ENCODE measurements at regions not wholly inside any gene's neighbourhood (a gene's known extent, or its start where the extent isn't known, plus 50 kb on each side); places are given as distances from the start of the nearest gene placed in this dataset.
"Not testable (repeated sequence)": the region's sequence is repeated elsewhere in the genome, so short reads cannot be mapped to it uniquely, and the experiment has no call there.

DNA sequence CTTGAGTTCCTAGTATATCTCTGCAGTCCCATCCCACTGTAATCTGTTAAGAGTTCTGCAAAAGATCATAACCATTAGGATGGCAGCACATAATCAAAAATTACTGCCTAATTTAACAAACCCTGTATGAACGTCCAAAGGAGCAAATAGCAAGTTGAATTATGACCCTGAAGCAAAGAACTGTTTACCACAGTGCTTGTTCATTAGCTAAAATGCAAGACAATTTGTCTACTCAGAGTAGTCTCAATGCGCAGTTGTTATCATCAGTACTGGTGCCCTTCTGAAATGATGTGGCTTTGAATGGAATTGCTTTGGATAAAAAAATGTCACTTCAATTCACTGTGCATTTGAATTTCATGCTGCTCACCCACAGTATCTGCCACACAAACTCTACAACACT is 817.0 kb downstream of the SORCS1 start:
- Histone ChIP-seq H3K4me3 (no peak overlapping the region), H3K9me3 (ENCODE audit: control insufficient read depth in 4 of 4, insufficient read depth in 3 of 4, low read length in 3 of 4) (no peaks in the 10 kb centered on the region), H3K36me3 (ENCODE audit: control insufficient read depth in 4 of 4, insufficient read depth in 4 of 4, low read length in 4 of 4) (no peaks in the 10 kb centered on the region), H3K9ac (ENCODE audit: insufficient read depth in 1 of 2, low read length in 2 of 2) (no peak overlapping the region), H3K4me1 (ENCODE audit: control insufficient read depth in 5 of 5, insufficient read depth in 5 of 5, low read length in 5 of 5) (no peaks in the 10 kb centered on the region), H3K27ac (ENCODE audit: low read depth in 1 of 2, low read length in 1 of 2) (no peak overlapping the region), H3K27me3 (ENCODE audit: control insufficient read depth in 3 of 3, insufficient read depth in 3 of 3, low read length in 2 of 3) (no peaks in the 10 kb centered on the region)
- 55 to 75% methylated on average over 2 of the region's 2 CpGs for WGBS, 2 donors
- ATAC-seq (ENCODE audit: insufficient read depth, low FRiP score) (no peak), DNase-seq (no peak)
- TF ChIP-seq CTCF (IDR thresholded peaks at IDR 0.05; ENCODE audit: control extremely low read depth, extremely low read depth), result no peak

GRCh38 chr10:106343539-106343938 is 821.0 kb downstream of the SORCS1 start:
- WGBS, 2 donors, result 65 to 77% methylated on average over 10 of the region's 10 CpGs
- not testable (repeated sequence) for DNase-seq; H3K27ac ChIP-seq (ENCODE audit: low read depth in 1 of 2, low read length in 1 of 2); H3K9me3 ChIP-seq (ENCODE audit: control insufficient read depth in 4 of 4, insufficient read depth in 3 of 4, low read length in 3 of 4); H3K4me1 ChIP-seq (ENCODE audit: control insufficient read depth in 5 of 5, insufficient read depth in 5 of 5, low read length in 5 of 5); H3K9ac ChIP-seq (ENCODE audit: insufficient read depth in 1 of 2, low read length in 2 of 2); H3K27me3 ChIP-seq (ENCODE audit: control insufficient read depth in 3 of 3, insufficient read depth in 3 of 3, low read length in 2 of 3); ATAC-seq (ENCODE audit: insufficient read depth, low FRiP score); H3K36me3 ChIP-seq (ENCODE audit: control insufficient read depth in 4 of 4, insufficient read depth in 4 of 4, low read length in 4 of 4); H3K4me3 ChIP-seq

- H3K4me1 ChIP-seq (ENCODE audit: control insufficient read depth in 5 of 5, insufficient read depth in 5 of 5, low read length in 5 of 5), result no peaks in the 10 kb centered on the region
- DNase-seq, result peak in 2 of 3 donors; percentile 11 to 67
Measured at GRCh38 chr10:106341356-106341755, 823.1 kb downstream of the SORCS1 start.

DNA sequence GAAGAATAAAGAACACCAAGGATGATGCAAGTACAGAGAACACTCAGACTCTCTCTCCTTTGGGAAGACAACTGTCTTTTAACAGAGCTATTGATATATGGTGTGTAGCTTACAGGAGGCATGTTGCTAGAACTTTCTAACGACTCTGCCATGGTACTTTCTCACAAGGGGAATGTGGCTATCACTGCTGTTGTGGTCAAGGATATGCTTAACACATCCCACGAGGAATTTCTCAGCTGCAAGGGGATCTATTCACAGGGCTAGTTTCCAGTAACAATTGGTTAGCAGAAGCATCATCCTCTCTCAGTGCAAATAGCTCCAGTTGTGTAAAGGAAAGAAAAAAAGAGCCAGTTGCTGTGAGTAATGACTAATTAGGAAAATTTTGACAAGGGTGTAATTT is 826.0 kb downstream of the SORCS1 start:
- ATAC-seq (ENCODE audit: insufficient read depth, low FRiP score) (no peak), DNase-seq (no peak)
- TF ChIP-seq CTCF (IDR thresholded peaks at IDR 0.05; ENCODE audit: control extremely low read depth, extremely low read depth), result no peak
- no peak overlapping the region for H3K9ac ChIP-seq (ENCODE audit: insufficient read depth in 1 of 2, low read length in 2 of 2)
- H3K9me3 ChIP-seq (ENCODE audit: control insufficient read depth in 4 of 4, insufficient read depth in 3 of 4, low read length in 3 of 4), result no peaks in the 10 kb centered on the region
- WGBS, 2 donors, result 23 to 51% methylated on average over 2 of the region's 2 CpGs
- H3K36me3 ChIP-seq (ENCODE audit: control insufficient read depth in 4 of 4, insufficient read depth in 4 of 4, low read length in 4 of 4), result no peaks in the 10 kb centered on the region
- no peaks in the 10 kb centered on the region for H3K27me3 ChIP-seq (ENCODE audit: control insufficient read depth in 3 of 3, insufficient read depth in 3 of 3, low read length in 2 of 3)
- H3K4me3 ChIP-seq, result no peak overlapping the region
- no peaks in the 10 kb centered on the region for H3K4me1 ChIP-seq (ENCODE audit: control insufficient read depth in 5 of 5, insufficient read depth in 5 of 5, low read length in 5 of 5)
- H3K27ac ChIP-seq (ENCODE audit: low read depth in 1 of 2, low read length in 1 of 2), result no peak overlapping the region

More at GRCh38 chr10:106341356-106341755, 823.1 kb downstream of the SORCS1 start:
- Histone ChIP-seq H3K9me3 (ENCODE audit: control insufficient read depth in 4 of 4, insufficient read depth in 3 of 4, low read length in 3 of 4) (no peaks in the 10 kb centered on the region), H3K27me3 (ENCODE audit: control insufficient read depth in 3 of 3, insufficient read depth in 3 of 3, low read length in 2 of 3) (no peaks in the 10 kb centered on the region), H3K27ac (ENCODE audit: low read depth in 1 of 2, low read length in 1 of 2) (no peak overlapping the region), H3K9ac (ENCODE audit: insufficient read depth in 1 of 2, low read length in 2 of 2) (no peak overlapping the region), H3K4me3 (no peak overlapping the region), H3K36me3 (ENCODE audit: control insufficient read depth in 4 of 4, insufficient read depth in 4 of 4, low read length in 4 of 4) (no peaks in the 10 kb centered on the region)
- no peak for ATAC-seq (ENCODE audit: insufficient read depth, low FRiP score)
- 59 to 76% methylated on average over 3 of the region's 3 CpGs for WGBS, 2 donors
- TF ChIP-seq CTCF (IDR thresholded peaks at IDR 0.05; ENCODE audit: control extremely low read depth, extremely low read depth), result no peak

Measured in lung (tissue), 11 donors.